Left renal cortex interstitium (tissue), 4 donors: ENCODE measurements at regions not wholly inside any gene's neighbourhood (a gene's known extent, or its start where the extent isn't known, plus 50 kb on each side); places are given as distances from the start of the nearest gene placed in this dataset.
A peak's percentile ranks its signal among the peaks of the same experiment; 100 is the strongest.

Experiments used
- DNase-seq, 4 donors: peaks; one replicate each; pipeline ENCODE4 v3.0.0-alpha.2; 2013; ENCODE audit warnings: low read depth in 4 of 4, low spot score in 2 of 4, missing footprints in 1 of 4

GRCh38 chr1:106456832-106457231 is 599.6 kb upstream of the PRMT6 start:
- no peak for DNase-seq

GRCh38 chr1:106457368-106457767 is 599.1 kb upstream of the PRMT6 start:
- DNase-seq = no peak

- DNase-seq = no peak
Observed at GRCh38 chr1:106458866-106459265, 597.6 kb upstream of the PRMT6 start.

GRCh38 chr1:106459418-106459817 is 597.1 kb upstream of the PRMT6 start:
- no peak for DNase-seq

- no peak for DNase-seq
Observed at GRCh38 chr1:106465666-106466065, 590.8 kb upstream of the PRMT6 start.

GRCh38 chr1:106480629-106481028 is 575.8 kb upstream of the PRMT6 start:
- no peak for DNase-seq

- DNase-seq = no peak
Observed at GRCh38 chr1:106492880-106493279, 563.6 kb upstream of the PRMT6 start.

- no peak for DNase-seq
Observed at GRCh38 chr1:106494646-106495045, 561.8 kb upstream of the PRMT6 start.

- no peak for DNase-seq
Observed at GRCh38 chr1:106498238-106498637, 558.2 kb upstream of the PRMT6 start.

- DNase-seq = no peak
Observed at GRCh38 chr1:106502659-106503058, 553.8 kb upstream of the PRMT6 start.

GRCh38 chr1:106515375-106515774 is 541.1 kb upstream of the PRMT6 start:
- no peak for DNase-seq

- DNase-seq = no peak
Observed at GRCh38 chr1:106517224-106517623, 539.2 kb upstream of the PRMT6 start.

GRCh38 chr1:106523497-106523896 is 533.0 kb upstream of the PRMT6 start:
- DNase-seq = no peak

- DNase-seq = no peak
Observed at GRCh38 chr1:106524631-106525030, 531.8 kb upstream of the PRMT6 start.

- DNase-seq = no peak
Observed at GRCh38 chr1:106526650-106527049, 529.8 kb upstream of the PRMT6 start.

GRCh38 chr1:106534612-106535011 is 521.9 kb upstream of the PRMT6 start:
- DNase-seq = no peak

GRCh38 chr1:106536741-106537140 is 519.7 kb upstream of the PRMT6 start:
- DNase-seq = no peak

- no peak for DNase-seq
Observed at GRCh38 chr1:106548726-106549125, 507.7 kb upstream of the PRMT6 start.

- no peak for DNase-seq
Observed at GRCh38 chr1:106554294-106554693, 502.2 kb upstream of the PRMT6 start.

GRCh38 chr1:106555571-106555970 is 500.9 kb upstream of the PRMT6 start:
- no peak for DNase-seq

GRCh38 chr1:106564192-106564591 is 492.3 kb upstream of the PRMT6 start:
- DNase-seq = no peak

- peak in 1 of 4 donors; percentile 13 for DNase-seq
Observed at GRCh38 chr1:106568201-106568974, 488.1 kb upstream of the PRMT6 start.

GRCh38 chr1:106571109-106571508 is 485.4 kb upstream of the PRMT6 start:
- no peak for DNase-seq
